PC-9 (cell line): ENCODE measurements at regions not wholly inside any gene's neighbourhood (a gene's known extent, or its start where the extent isn't known, plus 50 kb on each side); places are given as distances from the start of the nearest gene placed in this dataset.

Source experiments
- BruUV-seq: library from RNA; stranded (reverse); fragments of 400-500 nt; replicated peaks from 2 replicates; lab custom pipeline; 2021; lab: Mats Ljungman, UMichigan
- CTCF ChIA-PET: fragments of 300-600 bp; sonication (Branson Sonifier 250); formaldehyde crosslinking; loops from one replicate; lab custom pipeline; 2022; ENCODE audit warnings: antibody characterized with exemption; lab: Charles Lee
- POLR2A ChIA-PET: fragments of 300-600 bp; sonication (Branson Sonifier 250); formaldehyde crosslinking; loops from one replicate; lab custom pipeline; 2022; ENCODE audit warnings: antibody characterized with exemption; ENCODE audit not compliant: unreplicated experiment; lab: Charles Lee
- DNase-seq, 2 experiments: peaks; one replicate each; pipeline versions ENCODE4 v3.0.0 to v3.0.0-alpha.2; 2015 to 2022; ENCODE audit warnings: mixed read lengths in 1 of 2
- H2AFZ ChIP-seq: fragments of 200-600 bp; sonication (generic); 2 replicates; pipeline ENCODE4 v1.8.1; 2017; ENCODE audit warnings: antibody characterized with exemption
- H3F3A ChIP-seq: fragments of 200-600 bp; sonication (generic); 2 replicates; pipeline ENCODE4 v1.8.1; 2017; ENCODE audit warnings: antibody characterized with exemption, mild to moderate bottlenecking, low read depth; ENCODE audit not compliant: insufficient read depth
- H3K27ac ChIP-seq: fragments of 200-600 bp; sonication (generic); 2 replicates; pipeline ENCODE4 v1.6.1; 2016; ENCODE audit warnings: mixed run types
- H3K27me3 ChIP-seq: fragments of 200-600 bp; sonication (generic); 2 replicates; pipeline ENCODE4 v1.6.1; 2016; ENCODE audit warnings: low read depth, mixed run types; ENCODE audit not compliant: insufficient read depth
- H3K36me3 ChIP-seq: fragments of 200-600 bp; sonication (generic); 2 replicates; pipeline ENCODE4 v1.6.1; 2016; ENCODE audit warnings: low read depth, mixed run types
- H3K4me1 ChIP-seq: fragments of 200-600 bp; sonication (generic); replicated peaks from 2 replicates; pipeline ENCODE4 v1.6.1; 2016; ENCODE audit warnings: mixed run types; ENCODE audit not compliant: insufficient read depth
- H3K4me2 ChIP-seq: fragments of 200-600 bp; sonication (generic); 2 replicates; pipeline ENCODE4 v1.6.1; 2017; ENCODE audit warnings: mixed run types
- H3K4me3 ChIP-seq: fragments of 200-600 bp; sonication (generic); 2 replicates; pipeline ENCODE4 v1.6.1; 2016; ENCODE audit warnings: mixed run types
- H3K79me2 ChIP-seq: fragments of 200-600 bp; sonication (generic); 2 replicates; pipeline ENCODE4 v1.6.1; 2017; ENCODE audit warnings: low read depth, mixed run types
- H3K9me2 ChIP-seq: fragments of 200-600 bp; sonication (generic); 2 replicates; pipeline ENCODE4 v1.8.1; 2017; ENCODE audit warnings: mild to moderate bottlenecking; ENCODE audit not compliant: insufficient read depth
- H3K9me3 ChIP-seq: fragments of 200-600 bp; sonication (generic); 2 replicates; pipeline ENCODE4 v1.8.1; 2016; ENCODE audit warnings: low read depth; ENCODE audit not compliant: insufficient read depth
- H4K20me1 ChIP-seq: fragments of 200-600 bp; sonication (generic); 2 replicates; pipeline ENCODE4 v1.8.1; 2017; ENCODE audit not compliant: insufficient read depth
- EZH2 ChIP-seq: fragments of 200-600 bp; sonication (generic); IDR thresholded peaks from 2 replicates; pipeline ENCODE4 v1.8.0; 2017; ENCODE audit warnings: antibody characterized with exemption, low read depth
- intact Hi-C: fragments of 100-400 bp; cut with micrococcal nuclease; formaldehyde crosslinking; loops from one replicate; pipeline ENCODE4 v1.10.0; 2022; ENCODE audit not compliant: unreplicated experiment
- TF ChIP-seq, protein P1 (sequence below): fragments of 200-600 bp; sonication (generic); conservative IDR thresholded peaks from 2 replicates; pipeline ENCODE4 v1.6.1; 2017; ENCODE audit warnings: mixed run types, antibody characterized with exemption, mild to moderate bottlenecking, moderate library complexity

DNA sequence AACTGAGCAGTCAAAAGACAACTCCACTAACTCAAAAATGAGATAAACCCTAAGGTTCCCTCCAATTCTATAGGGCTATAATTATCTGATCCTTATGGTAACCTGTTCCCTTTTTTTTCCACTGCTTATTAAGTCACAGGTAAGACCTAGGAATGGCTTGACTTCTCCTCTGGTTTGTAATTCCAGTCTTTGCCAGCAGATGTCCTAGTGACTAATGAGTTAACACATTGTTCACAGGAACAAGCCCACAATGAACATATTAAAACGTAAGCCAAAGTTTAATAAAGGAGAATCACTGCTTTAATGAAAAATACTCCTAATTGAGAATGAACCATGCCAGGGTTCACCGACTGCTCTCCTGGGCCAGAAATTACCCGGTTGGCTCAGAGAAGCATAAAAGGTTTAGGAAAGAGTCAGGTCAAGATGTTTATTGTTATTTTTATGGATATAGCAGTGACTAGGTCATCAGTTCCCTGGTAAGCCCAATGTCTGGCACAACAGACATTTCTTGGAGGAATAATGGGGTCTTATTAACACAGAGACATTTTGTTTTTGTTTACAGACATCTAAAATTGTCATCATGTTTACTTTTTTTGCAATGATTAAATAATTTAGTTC is 120.1 kb downstream of the ELAPOR2 start:
- H3K27me3 ChIP-seq: no peaks in the 10 kb centered on the region
- H3K36me3 ChIP-seq: no peaks in the 10 kb centered on the region
- ChIA-PET POLR2A (no interaction called here), CTCF (no interaction called here)
- H3F3A ChIP-seq: no peaks in the 10 kb centered on the region
- no peaks in the 10 kb centered on the region for H3K4me1 ChIP-seq
- no peak overlapping the region for H3K4me2 ChIP-seq
- H4K20me1 ChIP-seq: no peaks in the 10 kb centered on the region
- intact Hi-C loops: loop anchor here (1.0 to 10.0 kb wide), 2 partner anchors 115 to 209 kb away; partner anchors contain the start of gene ELAPOR2
- no TSS peak for BruUV-seq
- H3K9me2 ChIP-seq: 0 out of 2 replicates have a peak, but pooled peaks cover 3% of the 10 kb centered on the region
- H3K4me3 ChIP-seq: no peak overlapping the region
- no peaks in the 10 kb centered on the region for H3K79me2 ChIP-seq
- no peaks in the 10 kb centered on the region for H3K9me3 ChIP-seq
- H3K27ac ChIP-seq: no peak overlapping the region
- DNase-seq: peak; percentile 51 to 55
- H2AFZ ChIP-seq: no peak overlapping the region
- no peak for TF ChIP-seq EZH2
- TF ChIP-seq, protein P1, sequence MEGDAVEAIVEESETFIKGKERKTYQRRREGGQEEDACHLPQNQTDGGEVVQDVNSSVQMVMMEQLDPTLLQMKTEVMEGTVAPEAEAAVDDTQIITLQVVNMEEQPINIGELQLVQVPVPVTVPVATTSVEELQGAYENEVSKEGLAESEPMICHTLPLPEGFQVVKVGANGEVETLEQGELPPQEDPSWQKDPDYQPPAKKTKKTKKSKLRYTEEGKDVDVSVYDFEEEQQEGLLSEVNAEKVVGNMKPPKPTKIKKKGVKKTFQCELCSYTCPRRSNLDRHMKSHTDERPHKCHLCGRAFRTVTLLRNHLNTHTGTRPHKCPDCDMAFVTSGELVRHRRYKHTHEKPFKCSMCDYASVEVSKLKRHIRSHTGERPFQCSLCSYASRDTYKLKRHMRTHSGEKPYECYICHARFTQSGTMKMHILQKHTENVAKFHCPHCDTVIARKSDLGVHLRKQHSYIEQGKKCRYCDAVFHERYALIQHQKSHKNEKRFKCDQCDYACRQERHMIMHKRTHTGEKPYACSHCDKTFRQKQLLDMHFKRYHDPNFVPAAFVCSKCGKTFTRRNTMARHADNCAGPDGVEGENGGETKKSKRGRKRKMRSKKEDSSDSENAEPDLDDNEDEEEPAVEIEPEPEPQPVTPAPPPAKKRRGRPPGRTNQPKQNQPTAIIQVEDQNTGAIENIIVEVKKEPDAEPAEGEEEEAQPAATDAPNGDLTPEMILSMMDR: peak; percentile 83

DNA sequence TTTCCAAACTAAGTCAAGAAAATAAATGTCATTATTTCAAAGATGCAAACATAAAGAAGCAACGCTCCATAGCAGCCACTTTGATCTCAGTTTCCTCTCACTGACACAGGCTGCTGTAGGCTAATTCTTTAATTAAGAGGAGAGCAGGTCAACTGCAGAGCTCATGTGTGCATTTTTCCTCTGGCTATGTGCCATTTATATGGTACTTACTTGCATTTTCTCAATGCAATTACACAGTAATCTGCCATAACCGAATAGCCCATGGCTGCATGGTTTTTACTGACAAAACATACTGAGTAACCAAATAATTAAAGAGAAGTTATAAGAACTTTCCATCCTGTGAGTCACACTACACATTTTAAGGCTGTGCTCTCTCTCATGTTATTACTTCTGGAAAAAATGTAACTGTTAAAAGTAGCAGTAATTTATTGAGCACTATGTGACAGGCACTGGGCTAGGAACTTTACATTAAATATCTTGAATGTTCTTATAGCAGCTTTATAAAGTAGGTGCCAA is 122.0 kb downstream of the ELAPOR2 start:
- intact Hi-C loops: loop anchor here (10.0 kb wide), 1 partner anchor 117 kb away; the partner anchor contains the start of gene ELAPOR2
- TF ChIP-seq, protein P1: no peak
- CTCF ChIA-PET: no interaction called here

DNA sequence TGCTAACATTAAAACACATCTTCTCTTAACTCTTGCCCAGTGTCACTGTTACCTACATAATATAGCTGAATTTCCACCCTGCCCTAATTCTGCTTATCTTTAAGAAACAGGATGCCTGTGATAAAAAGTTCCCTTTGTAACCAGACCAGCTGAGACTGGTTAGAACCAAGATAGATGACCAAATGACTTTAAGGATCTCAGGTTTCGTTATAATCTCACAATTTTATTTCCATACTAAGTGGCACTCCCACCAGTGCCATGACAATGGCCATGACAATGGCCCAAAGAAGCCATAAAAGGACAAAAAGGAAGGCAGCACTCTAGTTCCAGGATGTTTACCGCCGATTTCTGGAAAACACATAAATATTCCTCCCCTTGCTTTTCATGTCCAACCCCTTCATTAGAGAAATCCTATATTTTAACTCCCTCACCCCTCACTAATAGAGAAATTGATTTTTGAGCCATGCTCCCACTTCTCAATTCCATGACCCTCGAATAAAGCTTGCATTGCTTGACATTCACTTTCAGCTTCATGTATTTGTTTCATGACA is 126.1 kb downstream of the ELAPOR2 start:
- Histone ChIP-seq H3K4me3 (no peak overlapping the region), H3F3A (no peaks in the 10 kb centered on the region), H3K9me2 (no peaks in the 10 kb centered on the region), H3K27ac (no peak overlapping the region), H3K79me2 (no peaks in the 10 kb centered on the region), H2AFZ (no peak overlapping the region), H3K9me3 (no peaks in the 10 kb centered on the region), H3K36me3 (no peaks in the 10 kb centered on the region), H3K27me3 (no peaks in the 10 kb centered on the region), H3K4me2 (no peak overlapping the region), H4K20me1 (no peaks in the 10 kb centered on the region), H3K4me1 (no peaks in the 10 kb centered on the region)
- BruUV-seq: no TSS peak
- CTCF ChIA-PET: no interaction called here
- POLR2A ChIA-PET: no interaction called here
- DNase-seq: no peak
- no peak for TF ChIP-seq EZH2
- TF ChIP-seq, protein P1: no peak
- intact Hi-C loops: loop anchor here (10.0 kb wide), 1 partner anchor 121 kb away; the partner anchor contains the start of gene ELAPOR2

More for the DNA sequence above, 122.0 kb downstream of the ELAPOR2 start:
- BruUV-seq: no TSS peak
- no peak overlapping the region for H3K4me2 ChIP-seq
- no peak overlapping the region for H2AFZ ChIP-seq
- no peaks in the 10 kb centered on the region for H3F3A ChIP-seq
- no peaks in the 10 kb centered on the region for H3K9me2 ChIP-seq
- H3K27me3 ChIP-seq: no peaks in the 10 kb centered on the region
- POLR2A ChIA-PET: no interaction called here
- H3K79me2 ChIP-seq: no peaks in the 10 kb centered on the region
- no peaks in the 10 kb centered on the region for H3K4me1 ChIP-seq
- no peaks in the 10 kb centered on the region for H3K9me3 ChIP-seq
- no peaks in the 10 kb centered on the region for H4K20me1 ChIP-seq
- H3K36me3 ChIP-seq: no peaks in the 10 kb centered on the region
- no peak overlapping the region for H3K4me3 ChIP-seq
- DNase-seq: no peak
- H3K27ac ChIP-seq: no peak overlapping the region
